ENCODE measurements at regions not wholly inside any gene's neighbourhood (a gene's known extent, or its start where the extent isn't known, plus 50 kb on each side); places are given as distances from the start of the nearest gene placed in this dataset.
"Not testable (repeated sequence)": the region's sequence is repeated elsewhere in the genome, so short reads cannot be mapped to it uniquely, and the experiment has no call there.

GRCh38 chr3:169029674-169030285, 633.7 kb downstream of the MECOM start:
- peak; percentile 41 for FAIRE-seq

- FAIRE-seq: no peak
Measured at GRCh38 chr3:169028716-169029115, 634.8 kb downstream of the MECOM start.

- no peak for FAIRE-seq
Measured at GRCh38 chr3:169026543-169027182, 636.8 kb downstream of the MECOM start.

GRCh38 chr3:169022457-169022856, 641.1 kb downstream of the MECOM start:
- FAIRE-seq: no peak

GRCh38 chr3:169020371-169020770, 643.1 kb downstream of the MECOM start:
- no peak for FAIRE-seq

- FAIRE-seq: no peak
Measured at GRCh38 chr3:169009453-169009852, 654.1 kb downstream of the MECOM start.

GRCh38 chr3:169008776-169009358, 654.6 kb downstream of the MECOM start:
- no peak for FAIRE-seq

- no peak for FAIRE-seq
Measured at GRCh38 chr3:169007145-169007544, 656.4 kb downstream of the MECOM start.

- FAIRE-seq: not testable (repeated sequence)
Measured at GRCh38 chr3:169006398-169006797, 657.1 kb downstream of the MECOM start.

- FAIRE-seq: no peak
Measured at GRCh38 chr3:169002689-169003088, 660.8 kb downstream of the MECOM start.

GRCh38 chr3:168998792-168999191, 664.7 kb downstream of the MECOM start:
- FAIRE-seq: no peak

GRCh38 chr3:168997488-168997887, 666.0 kb downstream of the MECOM start:
- no peak for FAIRE-seq

- FAIRE-seq: no peak
Measured at GRCh38 chr3:168996622-168997021, 666.9 kb downstream of the MECOM start.

GRCh38 chr3:168995129-168995528, 668.4 kb downstream of the MECOM start:
- no peak for FAIRE-seq

GRCh38 chr3:168991803-168992202, 671.7 kb downstream of the MECOM start:
- FAIRE-seq: no peak

- FAIRE-seq: no peak
Measured at GRCh38 chr3:168990621-168991020, 672.9 kb downstream of the MECOM start.

GRCh38 chr3:168990134-168990533, 673.4 kb downstream of the MECOM start:
- FAIRE-seq: no peak

- no peak for FAIRE-seq
Measured at GRCh38 chr3:168989396-168989795, 674.1 kb downstream of the MECOM start.

GRCh38 chr3:168988853-168989252, 674.7 kb downstream of the MECOM start:
- FAIRE-seq: no peak

GRCh38 chr3:168984872-168985271, 678.6 kb downstream of the MECOM start:
- no peak for FAIRE-seq

- FAIRE-seq: no peak
Measured at GRCh38 chr3:168983046-168983445, 680.5 kb downstream of the MECOM start.

GRCh38 chr3:168981396-168981795, 682.1 kb downstream of the MECOM start:
- no peak for FAIRE-seq

GRCh38 chr3:168977716-168978374, 685.7 kb downstream of the MECOM start:
- FAIRE-seq: no peak

GRCh38 chr3:168976969-168977368, 686.5 kb downstream of the MECOM start:
- FAIRE-seq: no peak
